Smooth muscle cell (in vitro differentiated cells): ENCODE measurements at regions not wholly inside any gene's neighbourhood (a gene's known extent, or its start where the extent isn't known, plus 50 kb on each side); places are given as distances from the start of the nearest gene placed in this dataset.

Experiments
- DNase-seq: peaks from one replicate; lab custom pipeline; 2025; ENCODE audit not compliant: unreplicated experiment; lab: John Stamatoyannopoulos, UW
- H2AFZ ChIP-seq: fragments of 200-600 bp; sonication (generic); 2 replicates; pipeline ENCODE4 v1.6.0; 2016; ENCODE audit warnings: antibody characterized with exemption, low read depth, mild to moderate bottlenecking
- H3F3A ChIP-seq: fragments of 200-600 bp; sonication (generic); 2 replicates; pipeline ENCODE4 v1.6.0; 2017; ENCODE audit warnings: antibody characterized with exemption, low read depth
- H3K27ac ChIP-seq: fragments of 200-600 bp; sonication (generic); 2 replicates; pipeline ENCODE4 v1.5.1; 2016; ENCODE audit warnings: low read depth, mild to moderate bottlenecking
- H3K27me3 ChIP-seq: fragments of 200-600 bp; sonication (generic); 2 replicates; pipeline ENCODE4 v1.6.1; 2016; ENCODE audit warnings: low read depth, mild to moderate bottlenecking
- H3K36me3 ChIP-seq: fragments of 200-600 bp; sonication (generic); 2 replicates; pipeline ENCODE4 v1.5.1; 2016; ENCODE audit warnings: low read depth
- H3K4me1 ChIP-seq: fragments of 200-600 bp; sonication (generic); 2 replicates; pipeline ENCODE4 v1.5.1; 2016; ENCODE audit warnings: low read depth
- H3K4me2 ChIP-seq: fragments of 200-600 bp; sonication (generic); 2 replicates; pipeline ENCODE4 v1.6.0; 2016; ENCODE audit warnings: mild to moderate bottlenecking
- H3K4me3 ChIP-seq: fragments of 200-600 bp; sonication (generic); 2 replicates; pipeline ENCODE4 v1.5.1; 2016; ENCODE audit warnings: mild to moderate bottlenecking
- H3K79me2 ChIP-seq: fragments of 200-600 bp; sonication (generic); 2 replicates; pipeline ENCODE4 v1.6.0; 2016; ENCODE audit warnings: low read depth, mild to moderate bottlenecking
- H3K9ac ChIP-seq: fragments of 200-600 bp; sonication (generic); 2 replicates; pipeline ENCODE4 v1.6.0; 2016; ENCODE audit warnings: low read depth
- H3K9me3 ChIP-seq: fragments of 200-600 bp; sonication (generic); replicated peaks from 2 replicates; pipeline ENCODE4 v1.5.1; 2016; ENCODE audit warnings: low read depth
- H4K20me1 ChIP-seq: fragments of 200-600 bp; sonication (generic); 2 replicates; pipeline ENCODE4 v1.6.0; 2016; ENCODE audit warnings: low read depth
- CTCF ChIP-seq: fragments of 200-600 bp; sonication (generic); IDR thresholded peaks from 2 replicates; pipeline ENCODE4 v1.5.1; 2017; ENCODE audit warnings: borderline replicate concordance, mild to moderate bottlenecking, antibody characterized with exemption; ENCODE audit not compliant: insufficient read depth, poor library complexity, severe bottlenecking
- WGBS: methylation state at CpG from one replicate; pipeline ENCODE4 v1.1.7; 2016; ENCODE audit warnings: low lambda C conversion rate; 5-methylcytosine and 5-hydroxymethylcytosine counted together

DNA sequence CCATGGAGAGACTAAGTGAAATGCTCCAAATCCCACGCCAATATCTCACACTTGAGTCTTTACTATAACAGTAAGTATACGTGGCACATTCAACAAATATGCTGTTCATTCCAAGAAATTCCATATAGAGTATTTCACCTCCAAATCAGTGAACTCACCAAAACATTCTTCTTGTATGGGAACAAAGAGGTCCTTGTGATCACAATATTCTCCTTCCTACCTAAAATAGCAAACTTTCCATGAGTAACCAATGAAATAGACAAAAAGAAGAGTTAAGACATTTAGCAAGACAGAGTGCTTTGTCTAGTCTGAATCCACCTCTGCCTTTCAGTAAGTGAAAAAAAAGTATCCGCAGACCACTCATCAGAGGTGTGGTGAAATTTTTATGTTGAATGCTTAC, 77.3 kb upstream of the NXPH1 start:
- Histone ChIP-seq H3K4me1 (no peaks in the 10 kb centered on the region), H3K79me2 (no peaks in the 10 kb centered on the region), H3F3A (no peaks in the 10 kb centered on the region), H3K9ac (no peak overlapping the region), H3K4me3 (no peak overlapping the region), H2AFZ (no peak overlapping the region), H3K9me3 (no peaks in the 10 kb centered on the region), H3K36me3 (no peaks in the 10 kb centered on the region), H3K27me3 (no peaks in the 10 kb centered on the region), H3K4me2 (no peak overlapping the region), H4K20me1 (no peaks in the 10 kb centered on the region), H3K27ac (no peak overlapping the region)
- TF ChIP-seq CTCF, result no peak
- no peak for DNase-seq
- WGBS, result 83% methylated on average over 3 of the region's 3 CpGs

- Histone ChIP-seq H3K4me2 (no peak overlapping the region), H3K27me3 (no peaks in the 10 kb centered on the region), H3K4me3 (no peak overlapping the region), H3K27ac (no peak overlapping the region), H3K36me3 (no peaks in the 10 kb centered on the region), H2AFZ (no peak overlapping the region), H3F3A (no peaks in the 10 kb centered on the region), H4K20me1 (no peaks in the 10 kb centered on the region), H3K79me2 (no peaks in the 10 kb centered on the region), H3K9me3 (no peaks in the 10 kb centered on the region), H3K4me1 (no peaks in the 10 kb centered on the region), H3K9ac (no peak overlapping the region)
- WGBS, result 59% methylated on average over 2 of the region's 2 CpGs
- TF ChIP-seq CTCF, result no peak
- DNase-seq, result no peak
Measured at GRCh38 chr7:8357536-8357935, 75.9 kb upstream of the NXPH1 start.

GRCh38 chr7:8360564-8361153, 72.8 kb upstream of the NXPH1 start:
- Histone ChIP-seq H3F3A (no peaks in the 10 kb centered on the region), H3K36me3 (no peaks in the 10 kb centered on the region), H3K4me2 (no peak overlapping the region), H3K79me2 (no peaks in the 10 kb centered on the region), H3K9me3 (no peaks in the 10 kb centered on the region), H3K27ac (no peak overlapping the region), H3K27me3 (no peaks in the 10 kb centered on the region), H3K4me1 (no peaks in the 10 kb centered on the region), H2AFZ (no peak overlapping the region), H3K4me3 (no peak overlapping the region), H4K20me1 (no peaks in the 10 kb centered on the region), H3K9ac (no peak overlapping the region)
- TF ChIP-seq CTCF, result no peak
- no peak for DNase-seq
- 27% methylated on average over 1 of the region's 1 CpG for WGBS

GRCh38 chr7:8362723-8363369, 70.6 kb upstream of the NXPH1 start:
- H3K4me1 ChIP-seq, result no peaks in the 10 kb centered on the region
- no peak overlapping the region for H3K27ac ChIP-seq
- H3K36me3 ChIP-seq, result no peaks in the 10 kb centered on the region
- TF ChIP-seq CTCF, result no peak
- H3K4me3 ChIP-seq, result no peak overlapping the region
- H3K9me3 ChIP-seq, result no peaks in the 10 kb centered on the region
- no peak overlapping the region for H3K9ac ChIP-seq
- no peak overlapping the region for H3K4me2 ChIP-seq
- no peak overlapping the region for H2AFZ ChIP-seq
- DNase-seq, result no peak
- H3F3A ChIP-seq, result no peaks in the 10 kb centered on the region
- no peaks in the 10 kb centered on the region for H4K20me1 ChIP-seq
- WGBS, result 35% methylated on average over 5 of the region's 5 CpGs
- H3K27me3 ChIP-seq, result no peaks in the 10 kb centered on the region
- no peaks in the 10 kb centered on the region for H3K79me2 ChIP-seq
